ENCODE measurements at regions not wholly inside any gene's neighbourhood (a gene's known extent, or its start where the extent isn't known, plus 50 kb on each side); places are given as distances from the start of the nearest gene placed in this dataset.

DNA sequence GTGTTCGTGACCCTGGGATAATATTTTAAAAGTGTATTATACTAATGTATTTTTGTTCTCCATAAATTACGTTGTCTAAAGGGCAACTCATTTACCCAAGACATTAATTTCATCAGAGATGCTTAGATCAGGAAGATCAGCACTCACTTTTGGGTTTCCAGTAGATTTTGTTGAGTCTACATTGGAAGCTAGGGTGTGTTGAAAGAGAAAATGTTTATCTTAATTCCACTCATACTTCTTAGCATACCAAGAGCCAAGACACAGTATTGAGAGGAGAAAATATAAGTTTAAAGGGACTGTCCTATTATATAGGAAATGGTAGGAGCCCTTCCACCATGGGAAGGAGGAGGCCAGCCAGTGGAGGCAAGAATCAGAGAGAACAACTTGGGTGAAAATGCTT, 412.9 kb upstream of the RGMA start:
- TF ChIP-seq, protein P1, sequence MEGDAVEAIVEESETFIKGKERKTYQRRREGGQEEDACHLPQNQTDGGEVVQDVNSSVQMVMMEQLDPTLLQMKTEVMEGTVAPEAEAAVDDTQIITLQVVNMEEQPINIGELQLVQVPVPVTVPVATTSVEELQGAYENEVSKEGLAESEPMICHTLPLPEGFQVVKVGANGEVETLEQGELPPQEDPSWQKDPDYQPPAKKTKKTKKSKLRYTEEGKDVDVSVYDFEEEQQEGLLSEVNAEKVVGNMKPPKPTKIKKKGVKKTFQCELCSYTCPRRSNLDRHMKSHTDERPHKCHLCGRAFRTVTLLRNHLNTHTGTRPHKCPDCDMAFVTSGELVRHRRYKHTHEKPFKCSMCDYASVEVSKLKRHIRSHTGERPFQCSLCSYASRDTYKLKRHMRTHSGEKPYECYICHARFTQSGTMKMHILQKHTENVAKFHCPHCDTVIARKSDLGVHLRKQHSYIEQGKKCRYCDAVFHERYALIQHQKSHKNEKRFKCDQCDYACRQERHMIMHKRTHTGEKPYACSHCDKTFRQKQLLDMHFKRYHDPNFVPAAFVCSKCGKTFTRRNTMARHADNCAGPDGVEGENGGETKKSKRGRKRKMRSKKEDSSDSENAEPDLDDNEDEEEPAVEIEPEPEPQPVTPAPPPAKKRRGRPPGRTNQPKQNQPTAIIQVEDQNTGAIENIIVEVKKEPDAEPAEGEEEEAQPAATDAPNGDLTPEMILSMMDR (IDR thresholded peaks at IDR 0.05; ENCODE audit: insufficient read depth, low read length): no peak
- TF ChIP-seq SPI1 (IDR thresholded peaks at IDR 0.05; ENCODE audit: borderline replicate concordance, low read depth): no peak

Data from HL-60 (cell line).